DOHH2 (cell line): ENCODE measurements at regions not wholly inside any gene's neighbourhood (a gene's known extent, or its start where the extent isn't known, plus 50 kb on each side); places are given as distances from the start of the nearest gene placed in this dataset.

ENCODE experiments used
- H3F3A ChIP-seq: fragments of 200-600 bp; sonication (generic), shearing (Covaris generic); 2 replicates; pipeline ENCODE4 v1.6.0; 2016; ENCODE audit warnings: antibody characterized with exemption, mild to moderate bottlenecking; ENCODE audit not compliant: control insufficient read depth, insufficient read depth
- H3K27ac ChIP-seq: fragments of 200-600 bp; sonication (generic); 2 replicates; pipeline ENCODE4 v1.5.1; 2014; ENCODE audit warnings: low read depth, mild to moderate bottlenecking, low read length, moderate library complexity
- H3K27me3 ChIP-seq: fragments of 200-600 bp; sonication (generic); 2 replicates; pipeline ENCODE4 v1.6.1; 2014; ENCODE audit warnings: mild to moderate bottlenecking, low read length, mixed read lengths; ENCODE audit not compliant: control insufficient read depth
- H3K36me3 ChIP-seq: fragments of 200-600 bp; sonication (generic); 2 replicates; pipeline ENCODE4 v1.6.1; 2014; ENCODE audit warnings: mild to moderate bottlenecking, low read length, moderate library complexity, mixed read lengths; ENCODE audit not compliant: control insufficient read depth
- H3K4me1 ChIP-seq: fragments of 200-600 bp; sonication (generic); 2 replicates; pipeline ENCODE4 v1.6.1; 2014; ENCODE audit warnings: mild to moderate bottlenecking, low read length, mixed read lengths; ENCODE audit not compliant: control insufficient read depth
- H3K4me2 ChIP-seq: fragments of 200-600 bp; sonication (generic); 2 replicates; pipeline ENCODE4 v1.6.0; 2014; ENCODE audit warnings: mild to moderate bottlenecking, low read length, moderate library complexity
- H3K4me3 ChIP-seq: fragments of 200-600 bp; sonication (generic); 2 replicates; pipeline ENCODE4 v1.5.1; 2014; ENCODE audit warnings: mild to moderate bottlenecking, low read length, mixed read lengths
- H3K79me2 ChIP-seq: fragments of 200-600 bp; sonication (generic); 2 replicates; pipeline ENCODE4 v1.6.1; 2014; ENCODE audit warnings: mild to moderate bottlenecking, low read length, mixed read lengths; ENCODE audit not compliant: control insufficient read depth
- H3K9me2 ChIP-seq: fragments of 200-600 bp; sonication (generic); replicated peaks from 2 replicates; pipeline ENCODE4 v1.6.1; 2014; ENCODE audit warnings: mild to moderate bottlenecking, low read length, mixed read lengths; ENCODE audit not compliant: control insufficient read depth
- H3K9me3 ChIP-seq: fragments of 200-600 bp; sonication (generic); 2 replicates; pipeline ENCODE4 v1.6.1; 2014; ENCODE audit warnings: antibody characterized with exemption, low read length, mixed read lengths; ENCODE audit not compliant: control insufficient read depth, insufficient read depth
- H4K20me1 ChIP-seq: fragments of 200-600 bp; sonication (generic); 2 replicates; pipeline ENCODE4 v1.6.0; 2014; ENCODE audit warnings: low read depth, mild to moderate bottlenecking, antibody characterized with exemption, low read length, moderate library complexity; ENCODE audit not compliant: control insufficient read depth, insufficient read depth
- EZH2phosphoT487 ChIP-seq: fragments of 200-600 bp; sonication (generic); IDR thresholded peaks from 2 replicates; pipeline ENCODE4 v1.6.1; 2017; ENCODE audit warnings: borderline replicate concordance, mild to moderate bottlenecking, antibody characterized with exemption, low read length, moderate library complexity, mixed read lengths
- TF ChIP-seq, protein P1 (sequence below): fragments of 200-600 bp; sonication (generic); IDR thresholded peaks from one replicate; pipeline ENCODE4 v1.5.1; 2014; ENCODE audit warnings: antibody characterized with exemption, mild to moderate bottlenecking, low read depth, low read length; ENCODE audit not compliant: poor library complexity, severe bottlenecking

DNA sequence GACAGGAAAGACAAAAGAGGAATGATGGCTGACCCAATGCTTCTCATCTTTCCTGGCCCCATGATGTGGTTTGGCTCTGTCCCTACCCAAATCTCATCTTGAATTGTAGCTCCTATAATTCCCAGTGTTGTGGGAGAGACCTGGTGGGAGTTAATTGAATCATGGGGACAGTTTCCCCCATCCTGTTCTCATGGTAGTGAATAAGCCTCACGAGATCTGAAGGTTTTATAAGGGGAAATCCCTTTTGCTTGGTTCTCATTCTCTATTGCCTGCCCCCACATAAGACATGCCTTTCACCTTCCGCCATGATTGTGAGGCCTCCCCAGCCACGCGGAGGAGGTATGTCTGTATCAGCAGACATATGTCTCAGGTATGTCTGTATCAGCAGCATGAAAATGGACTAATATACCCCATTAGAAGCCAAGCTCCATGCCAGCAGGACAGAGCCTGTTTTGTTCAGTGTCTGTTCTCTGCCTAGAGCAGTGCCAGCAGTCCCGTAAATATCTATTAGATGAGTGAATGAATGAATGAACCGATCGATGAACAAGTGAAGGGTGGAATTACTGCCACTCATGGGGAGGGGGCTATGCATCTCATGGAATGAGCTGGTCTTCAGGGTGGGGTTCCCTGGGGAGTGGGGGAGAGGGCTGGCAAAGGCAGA lies 304.4 kb downstream of the SOX9 start:
- H3K79me2 ChIP-seq = no peaks in the 10 kb centered on the region
- H3F3A ChIP-seq = no peaks in the 10 kb centered on the region
- no peaks in the 10 kb centered on the region for H3K9me3 ChIP-seq
- H3K27ac ChIP-seq = no peak overlapping the region
- peaks cover 21% of the 10 kb centered on the region for H3K27me3 ChIP-seq
- no peak overlapping the region for H3K4me3 ChIP-seq
- no peaks in the 10 kb centered on the region for H4K20me1 ChIP-seq
- no peak overlapping the region for H3K4me2 ChIP-seq
- H3K36me3 ChIP-seq = no peaks in the 10 kb centered on the region
- no peaks in the 10 kb centered on the region for H3K9me2 ChIP-seq
- TF ChIP-seq, protein P1, sequence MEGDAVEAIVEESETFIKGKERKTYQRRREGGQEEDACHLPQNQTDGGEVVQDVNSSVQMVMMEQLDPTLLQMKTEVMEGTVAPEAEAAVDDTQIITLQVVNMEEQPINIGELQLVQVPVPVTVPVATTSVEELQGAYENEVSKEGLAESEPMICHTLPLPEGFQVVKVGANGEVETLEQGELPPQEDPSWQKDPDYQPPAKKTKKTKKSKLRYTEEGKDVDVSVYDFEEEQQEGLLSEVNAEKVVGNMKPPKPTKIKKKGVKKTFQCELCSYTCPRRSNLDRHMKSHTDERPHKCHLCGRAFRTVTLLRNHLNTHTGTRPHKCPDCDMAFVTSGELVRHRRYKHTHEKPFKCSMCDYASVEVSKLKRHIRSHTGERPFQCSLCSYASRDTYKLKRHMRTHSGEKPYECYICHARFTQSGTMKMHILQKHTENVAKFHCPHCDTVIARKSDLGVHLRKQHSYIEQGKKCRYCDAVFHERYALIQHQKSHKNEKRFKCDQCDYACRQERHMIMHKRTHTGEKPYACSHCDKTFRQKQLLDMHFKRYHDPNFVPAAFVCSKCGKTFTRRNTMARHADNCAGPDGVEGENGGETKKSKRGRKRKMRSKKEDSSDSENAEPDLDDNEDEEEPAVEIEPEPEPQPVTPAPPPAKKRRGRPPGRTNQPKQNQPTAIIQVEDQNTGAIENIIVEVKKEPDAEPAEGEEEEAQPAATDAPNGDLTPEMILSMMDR = no peak
- no peak for TF ChIP-seq EZH2phosphoT487
- no peaks in the 10 kb centered on the region for H3K4me1 ChIP-seq

DNA sequence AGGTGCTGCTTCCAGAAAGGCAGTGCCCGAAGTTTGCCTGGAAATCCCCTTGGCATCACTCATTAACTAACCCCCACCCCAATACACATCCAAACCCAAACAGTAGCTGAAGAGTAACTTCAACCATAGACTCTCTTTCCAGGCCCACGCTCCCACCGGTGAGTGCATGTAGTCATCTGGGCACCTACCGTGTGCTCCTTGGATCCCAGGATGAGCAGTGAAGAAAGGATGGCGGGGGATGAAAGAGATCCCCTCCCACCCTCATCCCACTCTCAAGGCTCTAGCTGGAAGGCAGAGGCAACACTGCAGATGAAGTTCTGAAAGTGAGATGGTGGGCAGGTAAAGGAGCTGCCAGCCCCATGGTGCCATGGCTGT lies 305.0 kb downstream of the SOX9 start:
- TF ChIP-seq EZH2phosphoT487 = no peak
- TF ChIP-seq, protein P1 = no peak
- no peaks in the 10 kb centered on the region for H3F3A ChIP-seq

DNA sequence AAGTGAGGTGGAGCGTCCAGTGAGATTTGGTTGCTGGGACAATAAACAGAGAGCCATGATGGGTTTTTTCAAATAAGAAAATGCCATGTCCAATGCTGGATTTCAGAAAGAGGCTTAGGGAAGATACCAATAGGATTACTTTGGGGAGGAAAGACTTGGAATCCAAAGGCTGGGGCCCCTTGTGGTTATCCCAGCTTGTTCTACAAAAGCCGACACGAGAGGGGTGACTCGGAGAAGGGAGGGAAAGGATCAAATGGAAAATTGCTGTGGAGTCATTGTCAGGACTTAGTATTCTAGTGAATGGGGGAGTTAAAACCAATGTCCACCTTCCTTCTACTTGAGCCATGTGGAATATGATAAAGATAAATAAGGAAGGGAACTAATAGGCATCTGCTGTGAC lies 305.5 kb downstream of the SOX9 start:
- no peaks in the 10 kb centered on the region for H3K9me2 ChIP-seq
- peaks cover 21% of the 10 kb centered on the region for H3K27me3 ChIP-seq
- H3K9me3 ChIP-seq = no peaks in the 10 kb centered on the region
- H3K4me1 ChIP-seq = no peaks in the 10 kb centered on the region
- TF ChIP-seq, protein P1 = no peak
- no peak for TF ChIP-seq EZH2phosphoT487
- H3F3A ChIP-seq = no peaks in the 10 kb centered on the region
- H3K79me2 ChIP-seq = no peaks in the 10 kb centered on the region
- no peak overlapping the region for H3K4me2 ChIP-seq
- H3K4me3 ChIP-seq = no peak overlapping the region
- no peak overlapping the region for H3K27ac ChIP-seq
- no peaks in the 10 kb centered on the region for H4K20me1 ChIP-seq
- H3K36me3 ChIP-seq = no peaks in the 10 kb centered on the region

More for the DNA sequence above, 305.0 kb downstream of the SOX9 start:
- no peaks in the 10 kb centered on the region for H4K20me1 ChIP-seq
- no peak overlapping the region for H3K4me3 ChIP-seq
- H3K4me2 ChIP-seq = no peak overlapping the region
- H3K9me2 ChIP-seq = no peaks in the 10 kb centered on the region
- no peak overlapping the region for H3K27ac ChIP-seq
- peaks cover 21% of the 10 kb centered on the region for H3K27me3 ChIP-seq
- H3K36me3 ChIP-seq = no peaks in the 10 kb centered on the region
- no peaks in the 10 kb centered on the region for H3K79me2 ChIP-seq
- H3K9me3 ChIP-seq = no peaks in the 10 kb centered on the region
- no peaks in the 10 kb centered on the region for H3K4me1 ChIP-seq
